ENCODE measurements at regions not wholly inside any gene's neighbourhood (a gene's known extent, or its start where the extent isn't known, plus 50 kb on each side); places are given as distances from the start of the nearest gene placed in this dataset.

GRCh38 chr6:21367649-21368154 lies 225.8 kb upstream of the SOX4 start:
- TF ChIP-seq CTCF (conservative IDR thresholded peaks at IDR 0.05 in 1 of 2, IDR thresholded peaks at IDR 0.05 in 1 of 2; ENCODE audit: low read depth in 1 of 2, low read length in 2 of 2) (no peak), EZH2 (IDR thresholded peaks at IDR 0.05; ENCODE audit: low read length, missing control alignments) (no peak)

All from fibroblast of lung (primary cell).